ENCODE measurements at regions not wholly inside any gene's neighbourhood (a gene's known extent, or its start where the extent isn't known, plus 50 kb on each side); places are given as distances from the start of the nearest gene placed in this dataset.

- DNase-seq, result no peak
These were observed 528.1 kb upstream of the CDH8 start for GRCh38 chr16:62564291-62564690.

GRCh38 chr16:62562121-62562520, 525.9 kb upstream of the CDH8 start:
- Mint-ChIP-seq H3K4me3 (no peak overlapping the region), H3K27me3 (no peaks in the 10 kb centered on the region), H3K9me3 (peaks cover 12 to 41% (median 24%) of the 10 kb centered on the region in 5 donors), H3K36me3 (peaks cover 0 to 3% (median 0%) of the 10 kb centered on the region in 3 donors), H3K27ac (no peak overlapping the region), H3K4me1 (no peaks in the 10 kb centered on the region)
- no peak overlapping the region for H3K4me3 ChIP-seq (ENCODE audit: low read length)
- H3K27me3 ChIP-seq (ENCODE audit: insufficient read depth, low read length, poor library complexity, severe bottlenecking), result no peaks in the 10 kb centered on the region
- ChIA-PET POLR2A (no interaction called here), CTCF (no interaction called here)
- DNase-seq, result no peak
- no peaks in the 10 kb centered on the region for H3K4me1 ChIP-seq (ENCODE audit: insufficient read depth, low read length)
- H3K36me3 ChIP-seq (ENCODE audit: insufficient read depth, low read length), result no peaks in the 10 kb centered on the region
- H3K9me3 ChIP-seq (ENCODE audit: low read length), result no peaks in the 10 kb centered on the region
- no peak overlapping the region for H3K27ac ChIP-seq (ENCODE audit: low read depth, low read length)

More at GRCh38 chr16:62564291-62564690, 528.1 kb upstream of the CDH8 start:
- H3K27me3 ChIP-seq (ENCODE audit: insufficient read depth, low read length, poor library complexity, severe bottlenecking), result no peaks in the 10 kb centered on the region
- Mint-ChIP-seq H3K4me3 (no peak overlapping the region), H3K9me3 (peaks cover 12 to 51% (median 19%) of the 10 kb centered on the region in 5 donors), H3K27me3 (no peaks in the 10 kb centered on the region), H3K36me3 (peaks cover 0 to 3% (median 0%) of the 10 kb centered on the region in 3 donors), H3K4me1 (no peaks in the 10 kb centered on the region), H3K27ac (no peak overlapping the region)
- H3K9me3 ChIP-seq (ENCODE audit: low read length), result no peaks in the 10 kb centered on the region
- POLR2A ChIA-PET, result no interaction called here
- no peak overlapping the region for H3K27ac ChIP-seq (ENCODE audit: low read depth, low read length)
- H3K4me1 ChIP-seq (ENCODE audit: insufficient read depth, low read length), result no peaks in the 10 kb centered on the region
- no peaks in the 10 kb centered on the region for H3K36me3 ChIP-seq (ENCODE audit: insufficient read depth, low read length)
- CTCF ChIA-PET, result no interaction called here
- no peak overlapping the region for H3K4me3 ChIP-seq (ENCODE audit: low read length)

GRCh38 chr16:62549875-62550274, 513.6 kb upstream of the CDH8 start:
- Histone ChIP-seq H3K36me3 (ENCODE audit: insufficient read depth, low read length) (no peaks in the 10 kb centered on the region), H3K4me3 (ENCODE audit: low read length) (no peak overlapping the region), H3K27me3 (ENCODE audit: insufficient read depth, low read length, poor library complexity, severe bottlenecking) (no peaks in the 10 kb centered on the region), H3K4me1 (ENCODE audit: insufficient read depth, low read length) (no peaks in the 10 kb centered on the region), H3K9me3 (ENCODE audit: low read length) (no peaks in the 10 kb centered on the region), H3K27ac (ENCODE audit: low read depth, low read length) (no peak overlapping the region)
- no peak overlapping the region for H3K4me3 Mint-ChIP-seq
- H3K27ac Mint-ChIP-seq, result no peak overlapping the region
- H3K9me3 Mint-ChIP-seq, result peaks cover 15 to 47% (median 25%) of the 10 kb centered on the region in 5 donors
- DNase-seq, result no peak
- no peaks in the 10 kb centered on the region for H3K4me1 Mint-ChIP-seq
- no peaks in the 10 kb centered on the region for H3K27me3 Mint-ChIP-seq
- CTCF ChIA-PET, result no interaction called here
- POLR2A ChIA-PET, result no interaction called here
- no peaks in the 10 kb centered on the region for H3K36me3 Mint-ChIP-seq

- POLR2A ChIA-PET, result no interaction called here
- no peak for DNase-seq
- H3K27me3 Mint-ChIP-seq, result no peaks in the 10 kb centered on the region
- Histone ChIP-seq H3K27ac (ENCODE audit: low read depth, low read length) (no peak overlapping the region), H3K9me3 (ENCODE audit: low read length) (no peaks in the 10 kb centered on the region), H3K4me3 (ENCODE audit: low read length) (no peak overlapping the region), H3K4me1 (ENCODE audit: insufficient read depth, low read length) (no peaks in the 10 kb centered on the region), H3K27me3 (ENCODE audit: insufficient read depth, low read length, poor library complexity, severe bottlenecking) (no peaks in the 10 kb centered on the region), H3K36me3 (ENCODE audit: insufficient read depth, low read length) (no peaks in the 10 kb centered on the region)
- H3K4me1 Mint-ChIP-seq, result no peaks in the 10 kb centered on the region
- no peaks in the 10 kb centered on the region for H3K36me3 Mint-ChIP-seq
- no peak overlapping the region for H3K27ac Mint-ChIP-seq
- CTCF ChIA-PET, result no interaction called here
- no peak overlapping the region for H3K4me3 Mint-ChIP-seq
- peaks cover 12 to 43% (median 21%) of the 10 kb centered on the region in 5 donors for H3K9me3 Mint-ChIP-seq
These were observed 511.9 kb upstream of the CDH8 start for GRCh38 chr16:62548095-62548494.

GRCh38 chr16:62546701-62547100, 510.5 kb upstream of the CDH8 start:
- ChIA-PET CTCF (no interaction called here), POLR2A (no interaction called here)
- H3K4me3 Mint-ChIP-seq, result no peak overlapping the region

GRCh38 chr16:62545039-62545438, 508.8 kb upstream of the CDH8 start:
- H3K36me3 ChIP-seq (ENCODE audit: insufficient read depth, low read length), result no peaks in the 10 kb centered on the region
- no peaks in the 10 kb centered on the region for H3K27me3 Mint-ChIP-seq
- no peaks in the 10 kb centered on the region for H3K27me3 ChIP-seq (ENCODE audit: insufficient read depth, low read length, poor library complexity, severe bottlenecking)
- ChIA-PET POLR2A (no interaction called here), CTCF (interaction anchor here (0.8 kb wide), 1 partner anchor 32 kb away, joined by 3 read pairs; no protein-coding TSS in a partner anchor)
- H3K4me3 ChIP-seq (ENCODE audit: low read length), result no peak overlapping the region
- no peaks in the 10 kb centered on the region for H3K9me3 ChIP-seq (ENCODE audit: low read length)
- H3K27ac Mint-ChIP-seq, result no peak overlapping the region
- H3K4me3 Mint-ChIP-seq, result no peak overlapping the region
- no peaks in the 10 kb centered on the region for H3K36me3 Mint-ChIP-seq
- no peaks in the 10 kb centered on the region for H3K4me1 Mint-ChIP-seq
- H3K4me1 ChIP-seq (ENCODE audit: insufficient read depth, low read length), result no peaks in the 10 kb centered on the region
- H3K9me3 Mint-ChIP-seq, result peaks cover 10 to 47% (median 16%) of the 10 kb centered on the region in 5 donors
- no peak for DNase-seq
- no peak overlapping the region for H3K27ac ChIP-seq (ENCODE audit: low read depth, low read length)

More at GRCh38 chr16:62546701-62547100, 510.5 kb upstream of the CDH8 start:
- Mint-ChIP-seq H3K27me3 (no peaks in the 10 kb centered on the region), H3K9me3 (peaks cover 9 to 47% (median 18%) of the 10 kb centered on the region in 5 donors), H3K36me3 (no peaks in the 10 kb centered on the region), H3K4me1 (no peaks in the 10 kb centered on the region), H3K27ac (no peak overlapping the region)
- no peak overlapping the region for H3K4me3 ChIP-seq (ENCODE audit: low read length)
- no peak for DNase-seq
- H3K27me3 ChIP-seq (ENCODE audit: insufficient read depth, low read length, poor library complexity, severe bottlenecking), result no peaks in the 10 kb centered on the region
- no peaks in the 10 kb centered on the region for H3K9me3 ChIP-seq (ENCODE audit: low read length)
- no peaks in the 10 kb centered on the region for H3K36me3 ChIP-seq (ENCODE audit: insufficient read depth, low read length)
- no peak overlapping the region for H3K27ac ChIP-seq (ENCODE audit: low read depth, low read length)
- H3K4me1 ChIP-seq (ENCODE audit: insufficient read depth, low read length), result no peaks in the 10 kb centered on the region

GRCh38 chr16:62543516-62543915, 507.3 kb upstream of the CDH8 start:
- ChIA-PET POLR2A (no interaction called here), CTCF (no interaction called here)
- H3K36me3 ChIP-seq (ENCODE audit: insufficient read depth, low read length), result no peaks in the 10 kb centered on the region
- Mint-ChIP-seq H3K27me3 (no peaks in the 10 kb centered on the region), H3K4me3 (no peak overlapping the region), H3K4me1 (no peaks in the 10 kb centered on the region), H3K27ac (no peak overlapping the region), H3K9me3 (peaks cover 6 to 41% (median 13%) of the 10 kb centered on the region in 5 donors), H3K36me3 (no peaks in the 10 kb centered on the region)
- no peak for DNase-seq
- H3K27me3 ChIP-seq (ENCODE audit: insufficient read depth, low read length, poor library complexity, severe bottlenecking), result no peaks in the 10 kb centered on the region
- no peaks in the 10 kb centered on the region for H3K9me3 ChIP-seq (ENCODE audit: low read length)
- H3K27ac ChIP-seq (ENCODE audit: low read depth, low read length), result no peak overlapping the region
- no peak overlapping the region for H3K4me3 ChIP-seq (ENCODE audit: low read length)
- H3K4me1 ChIP-seq (ENCODE audit: insufficient read depth, low read length), result no peaks in the 10 kb centered on the region

GRCh38 chr16:62539657-62540056, 503.4 kb upstream of the CDH8 start:
- Mint-ChIP-seq H3K36me3 (no peaks in the 10 kb centered on the region), H3K4me3 (no peak overlapping the region), H3K27ac (no peak overlapping the region), H3K4me1 (no peaks in the 10 kb centered on the region), H3K27me3 (no peaks in the 10 kb centered on the region), H3K9me3 (peaks cover 8 to 39% (median 19%) of the 10 kb centered on the region in 5 donors)
- CTCF ChIA-PET, result no interaction called here
- Histone ChIP-seq H3K36me3 (ENCODE audit: insufficient read depth, low read length) (no peaks in the 10 kb centered on the region), H3K27me3 (ENCODE audit: insufficient read depth, low read length, poor library complexity, severe bottlenecking) (no peaks in the 10 kb centered on the region), H3K27ac (ENCODE audit: low read depth, low read length) (no peak overlapping the region), H3K4me3 (ENCODE audit: low read length) (no peak overlapping the region), H3K9me3 (ENCODE audit: low read length) (no peaks in the 10 kb centered on the region), H3K4me1 (ENCODE audit: insufficient read depth, low read length) (no peaks in the 10 kb centered on the region)
- DNase-seq, result no peak
- POLR2A ChIA-PET, result no interaction called here

GRCh38 chr16:62530426-62530825, 494.2 kb upstream of the CDH8 start:
- Histone ChIP-seq H3K27ac (ENCODE audit: low read depth, low read length) (no peak overlapping the region), H3K4me3 (ENCODE audit: low read length) (no peak overlapping the region), H3K4me1 (ENCODE audit: insufficient read depth, low read length) (no peaks in the 10 kb centered on the region), H3K9me3 (ENCODE audit: low read length) (no peaks in the 10 kb centered on the region), H3K36me3 (ENCODE audit: insufficient read depth, low read length) (no peaks in the 10 kb centered on the region), H3K27me3 (ENCODE audit: insufficient read depth, low read length, poor library complexity, severe bottlenecking) (no peaks in the 10 kb centered on the region)
- no peaks in the 10 kb centered on the region for H3K36me3 Mint-ChIP-seq
- no peaks in the 10 kb centered on the region for H3K27me3 Mint-ChIP-seq
- H3K4me3 Mint-ChIP-seq, result no peak overlapping the region
- peaks cover 11 to 60% (median 16%) of the 10 kb centered on the region in 5 donors for H3K9me3 Mint-ChIP-seq
- POLR2A ChIA-PET, result no interaction called here
- CTCF ChIA-PET, result no interaction called here
- no peak overlapping the region for H3K27ac Mint-ChIP-seq
- no peaks in the 10 kb centered on the region for H3K4me1 Mint-ChIP-seq
- DNase-seq, result no peak

Data from CD8-positive, alpha-beta memory T cell (primary cell).